Duodenal mucosa (tissue), 2 donors: ENCODE measurements at regions not wholly inside any gene's neighbourhood (a gene's known extent, or its start where the extent isn't known, plus 50 kb on each side); places are given as distances from the start of the nearest gene placed in this dataset.

ENCODE experiments used
- H3K27ac ChIP-seq: one replicate; pipeline ENCODE4 v1.7.0; 2013; ENCODE audit warnings: low read depth, low read length
- H3K27me3 ChIP-seq, 2 donors: one replicate each; pipeline ENCODE4 v1.7.0; 2013; ENCODE audit warnings: low read length in 2 of 2, control low read depth in 1 of 2; ENCODE audit not compliant: insufficient read depth in 2 of 2, control insufficient read depth in 1 of 2
- H3K36me3 ChIP-seq, 2 donors: one replicate each; pipeline ENCODE4 v1.7.0; 2013; ENCODE audit warnings: low read length in 2 of 2, control low read depth in 1 of 2; ENCODE audit not compliant: insufficient read depth in 2 of 2, control insufficient read depth in 1 of 2
- H3K4me1 ChIP-seq, 2 donors: one replicate each; pipeline ENCODE4 v1.7.0; 2013; ENCODE audit warnings: low read length in 2 of 2, control low read depth in 1 of 2; ENCODE audit not compliant: insufficient read depth in 2 of 2, control insufficient read depth in 1 of 2
- H3K4me3 ChIP-seq, 2 donors: one replicate each; pipeline ENCODE4 v1.7.0; 2013; ENCODE audit warnings: low read length in 2 of 2, low read depth in 1 of 2
- H3K9ac ChIP-seq, 2 donors: one replicate each; pipeline ENCODE4 v1.7.0; 2013; ENCODE audit warnings: low read length in 2 of 2, low read depth in 1 of 2
- H3K9me3 ChIP-seq, 2 donors: one replicate each; pipeline ENCODE4 v1.7.0; 2013; ENCODE audit warnings: low read length in 2 of 2, control low read depth in 1 of 2; ENCODE audit not compliant: control insufficient read depth in 1 of 2

- no peaks in the 10 kb centered on the region for H3K36me3 ChIP-seq
- H3K4me1 ChIP-seq = peaks cover 3 to 8% of the 10 kb centered on the region in 2 donors
- no peak overlapping the region for H3K4me3 ChIP-seq
- no peaks in the 10 kb centered on the region for H3K27me3 ChIP-seq
- H3K9ac ChIP-seq = no peak overlapping the region
- H3K9me3 ChIP-seq = no peaks in the 10 kb centered on the region
- no peak overlapping the region for H3K27ac ChIP-seq
These were observed 356.9 kb downstream of the CSNK1G3 start for GRCh38 chr5:123868881-123869280.

GRCh38 chr5:123868267-123868666 is 356.3 kb downstream of the CSNK1G3 start:
- Histone ChIP-seq H3K36me3 (no peaks in the 10 kb centered on the region), H3K27ac (no peak overlapping the region), H3K9ac (no peak overlapping the region), H3K27me3 (no peaks in the 10 kb centered on the region), H3K9me3 (no peaks in the 10 kb centered on the region), H3K4me3 (no peak overlapping the region), H3K4me1 (peaks cover 3 to 8% of the 10 kb centered on the region in 2 donors)

- Histone ChIP-seq H3K36me3 (no peaks in the 10 kb centered on the region), H3K27ac (no peak overlapping the region), H3K27me3 (no peaks in the 10 kb centered on the region), H3K9ac (no peak overlapping the region), H3K4me1 (peaks cover 3 to 8% of the 10 kb centered on the region in 2 donors), H3K9me3 (no peaks in the 10 kb centered on the region), H3K4me3 (no peak overlapping the region)
These were observed 353.7 kb downstream of the CSNK1G3 start for GRCh38 chr5:123865641-123866040.

GRCh38 chr5:123864578-123864977 is 352.6 kb downstream of the CSNK1G3 start:
- Histone ChIP-seq H3K27ac (no peak overlapping the region), H3K27me3 (no peaks in the 10 kb centered on the region), H3K9ac (no peak overlapping the region), H3K4me1 (peaks cover 3 to 8% of the 10 kb centered on the region in 2 donors), H3K4me3 (no peak overlapping the region), H3K9me3 (no peaks in the 10 kb centered on the region), H3K36me3 (no peaks in the 10 kb centered on the region)

GRCh38 chr5:123858938-123859337 is 347.0 kb downstream of the CSNK1G3 start:
- H3K27me3 ChIP-seq = no peaks in the 10 kb centered on the region
- H3K4me1 ChIP-seq = no peaks in the 10 kb centered on the region
- H3K27ac ChIP-seq = no peak overlapping the region
- H3K9me3 ChIP-seq = no peaks in the 10 kb centered on the region
- H3K9ac ChIP-seq = no peak overlapping the region
- no peak overlapping the region for H3K4me3 ChIP-seq
- no peaks in the 10 kb centered on the region for H3K36me3 ChIP-seq

GRCh38 chr5:123856766-123857165 is 344.8 kb downstream of the CSNK1G3 start:
- no peak overlapping the region for H3K9ac ChIP-seq
- H3K9me3 ChIP-seq = no peaks in the 10 kb centered on the region
- H3K4me3 ChIP-seq = no peak overlapping the region
- H3K27me3 ChIP-seq = no peaks in the 10 kb centered on the region
- H3K27ac ChIP-seq = no peak overlapping the region
- no peaks in the 10 kb centered on the region for H3K4me1 ChIP-seq
- H3K36me3 ChIP-seq = no peaks in the 10 kb centered on the region

GRCh38 chr5:123855609-123856008 is 343.6 kb downstream of the CSNK1G3 start:
- no peaks in the 10 kb centered on the region for H3K27me3 ChIP-seq
- H3K4me1 ChIP-seq = no peaks in the 10 kb centered on the region
- no peak overlapping the region for H3K9ac ChIP-seq
- H3K4me3 ChIP-seq = no peak overlapping the region
- no peaks in the 10 kb centered on the region for H3K36me3 ChIP-seq
- no peaks in the 10 kb centered on the region for H3K9me3 ChIP-seq
- no peak overlapping the region for H3K27ac ChIP-seq

- no peak overlapping the region for H3K27ac ChIP-seq
- H3K27me3 ChIP-seq = no peaks in the 10 kb centered on the region
- no peak overlapping the region for H3K4me3 ChIP-seq
- no peak overlapping the region for H3K9ac ChIP-seq
- no peaks in the 10 kb centered on the region for H3K9me3 ChIP-seq
- H3K4me1 ChIP-seq = no peaks in the 10 kb centered on the region
- no peaks in the 10 kb centered on the region for H3K36me3 ChIP-seq
These were observed 333.6 kb downstream of the CSNK1G3 start for GRCh38 chr5:123845356-123846100.

- Histone ChIP-seq H3K4me1 (no peaks in the 10 kb centered on the region), H3K4me3 (no peak overlapping the region), H3K9ac (no peak overlapping the region), H3K36me3 (no peaks in the 10 kb centered on the region), H3K27ac (no peak overlapping the region), H3K9me3 (no peaks in the 10 kb centered on the region), H3K27me3 (no peaks in the 10 kb centered on the region)
These were observed 332.9 kb downstream of the CSNK1G3 start for GRCh38 chr5:123844873-123845272.

GRCh38 chr5:123835421-123835820 is 323.4 kb downstream of the CSNK1G3 start:
- no peaks in the 10 kb centered on the region for H3K4me1 ChIP-seq
- H3K36me3 ChIP-seq = no peaks in the 10 kb centered on the region
- H3K4me3 ChIP-seq = no peak overlapping the region
- no peak overlapping the region for H3K9ac ChIP-seq
- no peak overlapping the region for H3K27ac ChIP-seq
- no peaks in the 10 kb centered on the region for H3K9me3 ChIP-seq
- no peaks in the 10 kb centered on the region for H3K27me3 ChIP-seq
